Erythroblast (primary cell): ENCODE measurements at regions not wholly inside any gene's neighbourhood (a gene's known extent, or its start where the extent isn't known, plus 50 kb on each side); places are given as distances from the start of the nearest gene placed in this dataset.
"Not testable (repeated sequence)": the region's sequence is repeated elsewhere in the genome, so short reads cannot be mapped to it uniquely, and the experiment has no call there.

Experiments used
- GATA1 ChIP-seq: IDR thresholded peaks from 2 replicates; pipeline ENCODE4 v1.6.1; 2011; ENCODE audit warnings: low read depth, mild to moderate bottlenecking, control low read depth, low read length, moderate library complexity
- POLR2A ChIP-seq: IDR thresholded peaks from 2 replicates; pipeline ENCODE4 v1.6.1; 2011; ENCODE audit warnings: mild to moderate bottlenecking, low read length

- TF ChIP-seq POLR2A, GATA1: not testable (repeated sequence)
These were observed 634.9 kb upstream of the SGO1 start for GRCh38 chr3:20820872-20821271.
